Mucosa of rectum (tissue), 2 donors: ENCODE measurements at regions not wholly inside any gene's neighbourhood (a gene's known extent, or its start where the extent isn't known, plus 50 kb on each side); places are given as distances from the start of the nearest gene placed in this dataset.

Experiments used
- H3K27ac ChIP-seq, 2 donors: one replicate each; pipeline ENCODE4 v1.7.0; 2013; ENCODE audit warnings: inconsistent platforms in 2 of 2, low read depth in 2 of 2, low read length in 2 of 2
- H3K27me3 ChIP-seq, 2 donors: one replicate each; pipeline ENCODE4 v1.7.0; 2013; ENCODE audit warnings: low read length in 2 of 2; ENCODE audit not compliant: control insufficient read depth in 2 of 2, insufficient read depth in 2 of 2
- H3K36me3 ChIP-seq, 2 donors: one replicate each; pipeline ENCODE4 v1.7.0; 2013; ENCODE audit warnings: low read length in 2 of 2; ENCODE audit not compliant: control insufficient read depth in 2 of 2, insufficient read depth in 2 of 2
- H3K4me1 ChIP-seq, 2 donors: one replicate each; pipeline ENCODE4 v1.7.0; 2013; ENCODE audit warnings: low read length in 2 of 2, mild to moderate bottlenecking in 1 of 2; ENCODE audit not compliant: control insufficient read depth in 2 of 2, insufficient read depth in 2 of 2
- H3K4me3 ChIP-seq, 2 donors: one replicate each; pipeline ENCODE4 v1.7.0; 2013; ENCODE audit warnings: low read length in 2 of 2
- H3K9ac ChIP-seq, 2 donors: one replicate each; pipeline ENCODE4 v1.7.0; 2013; ENCODE audit warnings: low read length in 2 of 2, low read depth in 1 of 2, mild to moderate bottlenecking in 1 of 2
- H3K9me3 ChIP-seq, 2 donors: one replicate each; pipeline ENCODE4 v1.7.0; 2013; ENCODE audit warnings: low read length in 2 of 2; ENCODE audit not compliant: control insufficient read depth in 2 of 2
- donor health status: healthy.
- donor health status: Normal muscosa, but diverticular disease.

GRCh38 chr2:151197184-151198108, 64.2 kb downstream of the RBM43 start:
- no peaks in the 10 kb centered on the region for H3K36me3 ChIP-seq
- no peaks in the 10 kb centered on the region for H3K27me3 ChIP-seq
- no peaks in the 10 kb centered on the region for H3K4me1 ChIP-seq
- no peak overlapping the region for H3K4me3 ChIP-seq
- H3K9me3 ChIP-seq, result no peaks in the 10 kb centered on the region
- H3K9ac ChIP-seq, result no peak overlapping the region
- H3K27ac ChIP-seq, result no peak overlapping the region

GRCh38 chr2:151193576-151193975, 68.1 kb downstream of the RBM43 start:
- H3K4me3 ChIP-seq, result no peak overlapping the region
- no peaks in the 10 kb centered on the region for H3K4me1 ChIP-seq
- no peaks in the 10 kb centered on the region for H3K9me3 ChIP-seq
- no peaks in the 10 kb centered on the region for H3K27me3 ChIP-seq
- no peaks in the 10 kb centered on the region for H3K36me3 ChIP-seq
- no peak overlapping the region for H3K27ac ChIP-seq
- no peak overlapping the region for H3K9ac ChIP-seq

GRCh38 chr2:151192681-151193080, 69.0 kb downstream of the RBM43 start:
- Histone ChIP-seq H3K4me1 (no peaks in the 10 kb centered on the region), H3K27me3 (no peaks in the 10 kb centered on the region), H3K9ac (no peak overlapping the region), H3K27ac (no peak overlapping the region), H3K4me3 (no peak overlapping the region), H3K36me3 (no peaks in the 10 kb centered on the region), H3K9me3 (no peaks in the 10 kb centered on the region)

- Histone ChIP-seq H3K4me1 (no peaks in the 10 kb centered on the region), H3K36me3 (no peaks in the 10 kb centered on the region), H3K9me3 (no peaks in the 10 kb centered on the region), H3K4me3 (no peak overlapping the region), H3K27ac (no peak overlapping the region), H3K9ac (no peak overlapping the region), H3K27me3 (no peaks in the 10 kb centered on the region)
Observed at GRCh38 chr2:151191001-151191400, 70.7 kb downstream of the RBM43 start.

GRCh38 chr2:151189125-151189524, 72.5 kb downstream of the RBM43 start:
- Histone ChIP-seq H3K36me3 (no peaks in the 10 kb centered on the region), H3K27ac (no peak overlapping the region), H3K4me3 (no peak overlapping the region), H3K4me1 (no peaks in the 10 kb centered on the region), H3K27me3 (no peaks in the 10 kb centered on the region), H3K9me3 (no peaks in the 10 kb centered on the region), H3K9ac (no peak overlapping the region)

- no peaks in the 10 kb centered on the region for H3K4me1 ChIP-seq
- H3K4me3 ChIP-seq, result no peak overlapping the region
- H3K27ac ChIP-seq, result no peak overlapping the region
- H3K36me3 ChIP-seq, result no peaks in the 10 kb centered on the region
- no peak overlapping the region for H3K9ac ChIP-seq
- H3K27me3 ChIP-seq, result no peaks in the 10 kb centered on the region
- no peaks in the 10 kb centered on the region for H3K9me3 ChIP-seq
Observed at GRCh38 chr2:151186011-151186410, 75.7 kb downstream of the RBM43 start.

- Histone ChIP-seq H3K4me3 (no peak overlapping the region), H3K9ac (no peak overlapping the region), H3K27me3 (no peaks in the 10 kb centered on the region), H3K4me1 (no peaks in the 10 kb centered on the region), H3K9me3 (no peaks in the 10 kb centered on the region), H3K27ac (no peak overlapping the region), H3K36me3 (no peaks in the 10 kb centered on the region)
Observed at GRCh38 chr2:151182899-151183809, 78.5 kb downstream of the RBM43 start.

GRCh38 chr2:151182396-151182795, 79.3 kb downstream of the RBM43 start:
- Histone ChIP-seq H3K36me3 (no peaks in the 10 kb centered on the region), H3K27ac (no peak overlapping the region), H3K9ac (no peak overlapping the region), H3K9me3 (no peaks in the 10 kb centered on the region), H3K27me3 (no peaks in the 10 kb centered on the region), H3K4me3 (no peak overlapping the region), H3K4me1 (no peaks in the 10 kb centered on the region)

GRCh38 chr2:151181524-151181923, 80.1 kb downstream of the RBM43 start:
- no peaks in the 10 kb centered on the region for H3K4me1 ChIP-seq
- H3K4me3 ChIP-seq, result no peak overlapping the region
- H3K9me3 ChIP-seq, result no peaks in the 10 kb centered on the region
- no peak overlapping the region for H3K27ac ChIP-seq
- H3K36me3 ChIP-seq, result no peaks in the 10 kb centered on the region
- H3K9ac ChIP-seq, result no peak overlapping the region
- H3K27me3 ChIP-seq, result no peaks in the 10 kb centered on the region

- no peaks in the 10 kb centered on the region for H3K9me3 ChIP-seq
- no peak overlapping the region for H3K27ac ChIP-seq
- H3K4me1 ChIP-seq, result no peaks in the 10 kb centered on the region
- no peaks in the 10 kb centered on the region for H3K27me3 ChIP-seq
- H3K4me3 ChIP-seq, result no peak overlapping the region
- no peak overlapping the region for H3K9ac ChIP-seq
- no peaks in the 10 kb centered on the region for H3K36me3 ChIP-seq
Observed at GRCh38 chr2:151180123-151180522, 81.5 kb downstream of the RBM43 start.
